ENCODE measurements at regions not wholly inside any gene's neighbourhood (a gene's known extent, or its start where the extent isn't known, plus 50 kb on each side); places are given as distances from the start of the nearest gene placed in this dataset.

GRCh38 chr10:29374162-29374561 lies 85.3 kb downstream of the LYZL1 start:
- Histone ChIP-seq H3K4me3 (ENCODE audit: low read length) (no peak overlapping the region), H2BK5ac (ENCODE audit: low read length) (no peak overlapping the region), H3K79me2 (ENCODE audit: control insufficient read depth, insufficient read depth, low read length) (no peaks in the 10 kb centered on the region), H4K8ac (ENCODE audit: low read depth, low read length) (no peak overlapping the region), H3K4ac (ENCODE audit: low read depth, low read length) (no peak overlapping the region), H2AK5ac (ENCODE audit: low read length) (no peak overlapping the region), H3K4me1 (ENCODE audit: control insufficient read depth, low read depth, low read length) (no peaks in the 10 kb centered on the region), H2BK15ac (replicated peaks; ENCODE audit: low read depth) (no peak overlapping the region), H3K79me1 (ENCODE audit: low read length) (no peaks in the 10 kb centered on the region), H2BK120ac (ENCODE audit: low read depth, low read length) (no peak overlapping the region), H3K18ac (ENCODE audit: low read length) (no peak overlapping the region), H3K9ac (ENCODE audit: low read length) (no peak overlapping the region), H4K5ac (ENCODE audit: low read length) (no peak overlapping the region), H3K27me3 (ENCODE audit: insufficient read depth, low read length, poor library complexity) (no peaks in the 10 kb centered on the region), H3K36me3 (ENCODE audit: control insufficient read depth, insufficient read depth, low read length) (no peaks in the 10 kb centered on the region), H3K27ac (ENCODE audit: low read depth, low read length) (no peak overlapping the region), H3K4me2 (ENCODE audit: low read length) (no peak overlapping the region), H3K56ac (ENCODE audit: low read length) (no peak overlapping the region), H3K23ac (ENCODE audit: low read length) (no peak overlapping the region)
- no CpG with 5 or more reads among the region's 7 CpGs for whole genome bisulfite sequencing (ENCODE audit: extremely low coverage, insufficient coverage, low lambda C conversion rate)
- DNase-seq = no peak

DNA sequence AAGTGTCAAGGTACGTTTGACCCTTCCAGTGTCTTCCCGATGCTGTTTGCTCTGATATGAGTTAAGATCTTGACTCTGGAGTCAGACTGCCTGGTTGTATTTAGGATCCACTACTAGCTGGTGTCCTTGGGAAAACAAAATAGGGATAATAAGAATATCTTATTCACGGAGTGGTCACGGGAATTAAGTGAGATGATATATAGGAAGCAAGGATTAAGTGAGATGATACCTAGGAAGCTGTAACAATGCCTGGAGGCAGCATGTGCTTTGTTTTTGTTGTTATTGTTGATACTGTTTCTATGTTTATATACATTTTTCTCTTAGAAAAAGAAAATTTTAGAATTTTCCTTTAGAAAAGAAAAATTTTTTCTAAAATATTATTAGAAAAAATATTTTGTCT lies 87.0 kb downstream of the LYZL1 start:
- H2BK5ac ChIP-seq (ENCODE audit: low read length) = no peak overlapping the region
- H3K56ac ChIP-seq (ENCODE audit: low read length) = no peak overlapping the region
- no peaks in the 10 kb centered on the region for H3K36me3 ChIP-seq (ENCODE audit: control insufficient read depth, insufficient read depth, low read length)
- H3K4me2 ChIP-seq (ENCODE audit: low read length) = no peak overlapping the region
- H3K23ac ChIP-seq (ENCODE audit: low read length) = no peak overlapping the region
- no peak overlapping the region for H3K18ac ChIP-seq (ENCODE audit: low read length)
- DNase-seq = no peak
- H4K8ac ChIP-seq (ENCODE audit: low read depth, low read length) = no peak overlapping the region
- no peak overlapping the region for H3K9ac ChIP-seq (ENCODE audit: low read length)
- no peak overlapping the region for H2AK5ac ChIP-seq (ENCODE audit: low read length)
- no peaks in the 10 kb centered on the region for H3K4me1 ChIP-seq (ENCODE audit: control insufficient read depth, low read depth, low read length)
- H2BK15ac ChIP-seq (replicated peaks; ENCODE audit: low read depth) = no peak overlapping the region
- no peak overlapping the region for H2BK120ac ChIP-seq (ENCODE audit: low read depth, low read length)
- H3K4me3 ChIP-seq (ENCODE audit: low read length) = no peak overlapping the region
- no peaks in the 10 kb centered on the region for H3K79me2 ChIP-seq (ENCODE audit: control insufficient read depth, insufficient read depth, low read length)
- no peak overlapping the region for H4K5ac ChIP-seq (ENCODE audit: low read length)
- WGBS (ENCODE audit: extremely low coverage, insufficient coverage, low lambda C conversion rate) = no CpG with 5 or more reads among the region's 4 CpGs
- H3K79me1 ChIP-seq (ENCODE audit: low read length) = no peaks in the 10 kb centered on the region
- H3K27ac ChIP-seq (ENCODE audit: low read depth, low read length) = no peak overlapping the region
- H3K27me3 ChIP-seq (ENCODE audit: insufficient read depth, low read length, poor library complexity) = no peaks in the 10 kb centered on the region
- H3K4ac ChIP-seq (ENCODE audit: low read depth, low read length) = no peak overlapping the region

DNA sequence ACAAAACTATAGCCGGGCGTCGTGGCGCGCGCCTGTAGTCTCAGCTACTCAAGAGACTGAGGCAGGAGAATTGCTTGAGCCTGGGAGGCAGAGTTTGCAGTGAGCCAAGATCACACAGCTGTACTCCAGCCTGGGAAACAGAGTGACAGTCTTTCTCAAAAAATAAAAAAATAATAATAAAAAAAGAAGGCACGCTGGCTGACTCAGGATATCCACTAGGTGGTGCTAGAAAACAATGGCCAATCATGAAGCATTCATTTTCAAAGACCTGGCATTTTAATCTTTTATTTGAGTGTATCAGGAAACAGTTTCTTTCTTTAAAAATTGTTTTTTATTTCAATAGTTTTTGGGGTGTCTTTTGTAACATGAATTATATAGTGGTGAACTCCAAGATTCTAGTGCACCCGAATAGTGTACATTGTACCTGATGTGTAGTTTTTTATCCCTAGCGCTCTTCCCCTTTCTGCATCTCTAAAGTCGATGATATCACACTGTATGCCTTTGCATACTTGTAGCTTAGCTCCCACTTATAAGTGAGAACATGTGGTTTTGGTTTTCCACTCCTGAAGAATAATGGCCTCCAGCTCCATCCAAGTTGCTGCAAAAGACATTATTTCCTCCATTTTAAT lies 88.6 kb downstream of the LYZL1 start:
- Histone ChIP-seq H3K27me3 (ENCODE audit: insufficient read depth, low read length, poor library complexity) (no peaks in the 10 kb centered on the region), H3K36me3 (ENCODE audit: control insufficient read depth, insufficient read depth, low read length) (no peaks in the 10 kb centered on the region), H3K79me1 (ENCODE audit: low read length) (no peaks in the 10 kb centered on the region), H3K18ac (ENCODE audit: low read length) (no peak overlapping the region), H3K4me3 (ENCODE audit: low read length) (no peak overlapping the region), H3K79me2 (ENCODE audit: control insufficient read depth, insufficient read depth, low read length) (no peaks in the 10 kb centered on the region), H4K8ac (ENCODE audit: low read depth, low read length) (no peak overlapping the region), H3K23ac (ENCODE audit: low read length) (no peak overlapping the region), H3K4me1 (ENCODE audit: control insufficient read depth, low read depth, low read length) (peaks cover 2% of the 10 kb centered on the region), H3K4ac (ENCODE audit: low read depth, low read length) (no peak overlapping the region), H3K9ac (ENCODE audit: low read length) (no peak overlapping the region), H3K4me2 (ENCODE audit: low read length) (no peak overlapping the region), H4K5ac (ENCODE audit: low read length) (no peak overlapping the region), H3K27ac (ENCODE audit: low read depth, low read length) (no peak overlapping the region), H2AK5ac (ENCODE audit: low read length) (no peak overlapping the region), H3K56ac (ENCODE audit: low read length) (no peak overlapping the region), H2BK120ac (ENCODE audit: low read depth, low read length) (no peak overlapping the region), H2BK5ac (ENCODE audit: low read length) (no peak overlapping the region), H2BK15ac (replicated peaks; ENCODE audit: low read depth) (no peak overlapping the region)
- peak; percentile 23 for DNase-seq
- WGBS (ENCODE audit: extremely low coverage, insufficient coverage, low lambda C conversion rate) = no CpG with 5 or more reads among the region's 10 CpGs

GRCh38 chr10:29378106-29378505 lies 89.2 kb downstream of the LYZL1 start:
- no CpG with 5 or more reads among the region's 7 CpGs for WGBS (ENCODE audit: extremely low coverage, insufficient coverage, low lambda C conversion rate)
- H3K79me2 ChIP-seq (ENCODE audit: control insufficient read depth, insufficient read depth, low read length) = no peaks in the 10 kb centered on the region
- DNase-seq = no peak

DNA sequence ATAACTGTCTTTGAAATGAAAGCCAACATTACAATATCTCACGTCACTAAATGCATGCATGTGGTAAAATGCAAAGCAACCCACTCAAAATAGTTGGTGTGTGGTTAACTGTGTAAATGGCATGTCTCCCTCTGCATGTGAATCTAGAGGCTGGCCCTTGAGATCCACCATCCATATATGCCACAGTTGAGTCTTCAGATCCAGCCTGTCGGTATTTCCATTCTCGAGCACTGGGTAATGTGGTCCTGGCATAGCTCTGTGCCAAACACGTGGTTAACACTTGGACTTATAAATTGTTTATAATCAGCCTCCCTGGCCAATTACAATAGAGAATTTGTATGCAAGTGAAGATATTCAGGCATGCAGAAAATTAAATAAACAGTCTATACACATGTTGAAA lies 90.3 kb downstream of the LYZL1 start:
- DNase-seq = no peak
- H4K8ac ChIP-seq (ENCODE audit: low read depth, low read length) = no peak overlapping the region
- H3K79me1 ChIP-seq (ENCODE audit: low read length) = no peaks in the 10 kb centered on the region
- no peak overlapping the region for H3K4ac ChIP-seq (ENCODE audit: low read depth, low read length)
- no CpG with 5 or more reads among the region's 4 CpGs for WGBS (ENCODE audit: extremely low coverage, insufficient coverage, low lambda C conversion rate)
- no peak overlapping the region for H2AK5ac ChIP-seq (ENCODE audit: low read length)
- no peak overlapping the region for H3K27ac ChIP-seq (ENCODE audit: low read depth, low read length)
- H3K9ac ChIP-seq (ENCODE audit: low read length) = no peak overlapping the region
- H3K4me3 ChIP-seq (ENCODE audit: low read length) = no peak overlapping the region
- peaks cover 2% of the 10 kb centered on the region for H3K4me1 ChIP-seq (ENCODE audit: control insufficient read depth, low read depth, low read length)
- no peak overlapping the region for H2BK5ac ChIP-seq (ENCODE audit: low read length)
- H2BK120ac ChIP-seq (ENCODE audit: low read depth, low read length) = no peak overlapping the region
- H3K79me2 ChIP-seq (ENCODE audit: control insufficient read depth, insufficient read depth, low read length) = no peaks in the 10 kb centered on the region
- no peak overlapping the region for H3K23ac ChIP-seq (ENCODE audit: low read length)
- no peak overlapping the region for H2BK15ac ChIP-seq (replicated peaks; ENCODE audit: low read depth)
- no peak overlapping the region for H3K56ac ChIP-seq (ENCODE audit: low read length)
- H4K5ac ChIP-seq (ENCODE audit: low read length) = no peak overlapping the region
- H3K27me3 ChIP-seq (ENCODE audit: insufficient read depth, low read length, poor library complexity) = no peaks in the 10 kb centered on the region
- no peaks in the 10 kb centered on the region for H3K36me3 ChIP-seq (ENCODE audit: control insufficient read depth, insufficient read depth, low read length)
- no peak overlapping the region for H3K18ac ChIP-seq (ENCODE audit: low read length)
- H3K4me2 ChIP-seq (ENCODE audit: low read length) = no peak overlapping the region

More at GRCh38 chr10:29378106-29378505, 89.2 kb downstream of the LYZL1 start:
- Histone ChIP-seq H3K23ac (ENCODE audit: low read length) (no peak overlapping the region), H3K27me3 (ENCODE audit: insufficient read depth, low read length, poor library complexity) (no peaks in the 10 kb centered on the region), H4K5ac (ENCODE audit: low read length) (no peak overlapping the region), H3K18ac (ENCODE audit: low read length) (no peak overlapping the region), H3K36me3 (ENCODE audit: control insufficient read depth, insufficient read depth, low read length) (no peaks in the 10 kb centered on the region), H3K79me1 (ENCODE audit: low read length) (no peaks in the 10 kb centered on the region), H4K8ac (ENCODE audit: low read depth, low read length) (no peak overlapping the region), H3K4me1 (ENCODE audit: control insufficient read depth, low read depth, low read length) (peaks cover 2% of the 10 kb centered on the region), H2BK15ac (replicated peaks; ENCODE audit: low read depth) (no peak overlapping the region), H3K9ac (ENCODE audit: low read length) (no peak overlapping the region), H3K4me2 (ENCODE audit: low read length) (no peak overlapping the region), H2BK120ac (ENCODE audit: low read depth, low read length) (no peak overlapping the region), H3K56ac (ENCODE audit: low read length) (no peak overlapping the region), H3K4ac (ENCODE audit: low read depth, low read length) (no peak overlapping the region), H2BK5ac (ENCODE audit: low read length) (no peak overlapping the region), H2AK5ac (ENCODE audit: low read length) (no peak overlapping the region), H3K4me3 (ENCODE audit: low read length) (no peak overlapping the region), H3K27ac (ENCODE audit: low read depth, low read length) (no peak overlapping the region)

All from mesendoderm (in vitro differentiated cells).